Lung (tissue), 11 donors: ENCODE measurements at regions not wholly inside any gene's neighbourhood (a gene's known extent, or its start where the extent isn't known, plus 50 kb on each side); places are given as distances from the start of the nearest gene placed in this dataset.

Source experiments
- ATAC-seq: fragments of 200-7000 bp; cut with Tn5 transposase; one replicate; pipeline ENCODE4 v1.9.1; 2020; ENCODE audit warnings: moderate number of reproducible peaks; ENCODE audit not compliant: insufficient read depth, low FRiP score
- DNase-seq, 3 donors: peaks; one replicate each; pipeline ENCODE4 v3.0.0-alpha.2; 2013 to 2017
- H3K27ac ChIP-seq, 2 donors: one replicate each; pipeline ENCODE4 v1.5.1; 2013; ENCODE audit warnings: mild to moderate bottlenecking in 2 of 2, moderate library complexity in 2 of 2, control low read depth in 1 of 2, inconsistent platforms in 1 of 2, low read depth in 1 of 2, low read length in 1 of 2
- H3K27me3 ChIP-seq, 3 donors: one replicate each; pipeline ENCODE4 v1.5.1; 2013; ENCODE audit warnings: low read length in 2 of 3; ENCODE audit not compliant: control insufficient read depth in 3 of 3, insufficient read depth in 3 of 3
- H3K36me3 ChIP-seq, 4 donors: one replicate each; pipeline ENCODE4 v1.5.1; 2013; ENCODE audit warnings: low read length in 4 of 4, mild to moderate bottlenecking in 1 of 4, moderate library complexity in 1 of 4; ENCODE audit not compliant: control insufficient read depth in 4 of 4, insufficient read depth in 4 of 4
- H3K4me1 ChIP-seq, 5 donors: one replicate each; pipeline ENCODE4 v1.5.1; 2013; ENCODE audit warnings: low read length in 5 of 5, mild to moderate bottlenecking in 2 of 5, moderate library complexity in 1 of 5; ENCODE audit not compliant: control insufficient read depth in 5 of 5, insufficient read depth in 5 of 5
- H3K4me3 ChIP-seq: one replicate; pipeline ENCODE4 v1.5.1; 2013; ENCODE audit warnings: mild to moderate bottlenecking, control low read depth, moderate library complexity
- H3K9ac ChIP-seq, 2 donors: one replicate each; pipeline ENCODE4 v1.5.1; 2013; ENCODE audit warnings: low read length in 2 of 2, control low read depth in 1 of 2; ENCODE audit not compliant: insufficient read depth in 1 of 2
- H3K9me3 ChIP-seq, 4 donors: one replicate each; pipeline ENCODE4 v1.5.1; 2013; ENCODE audit warnings: low read length in 3 of 4, mild to moderate bottlenecking in 1 of 4, moderate library complexity in 1 of 4; ENCODE audit not compliant: control insufficient read depth in 4 of 4, insufficient read depth in 3 of 4
- whole genome bisulfite sequencing, 2 donors: extraction: QIAGEN DNeasy Blood & Tissue Kit; methylation state at CpG; one replicate each; pipeline ENCODE4 v1.1.7; 2013; 5-methylcytosine and 5-hydroxymethylcytosine counted together
- TF ChIP-seq, protein P1 (sequence below): IDR thresholded peaks from 2 replicates; pipeline ENCODE4 v1.5.1; 2012; ENCODE audit warnings: mild to moderate bottlenecking; ENCODE audit errors: control extremely low read depth, extremely low read depth
- donor health status: control.
- donor health status: control.
- donor health status: Bipolar disorder and iron deficiency.
- donor health status: healthy.
- donor health status: DM: yes; HTN: yes; CAD: no.

DNA sequence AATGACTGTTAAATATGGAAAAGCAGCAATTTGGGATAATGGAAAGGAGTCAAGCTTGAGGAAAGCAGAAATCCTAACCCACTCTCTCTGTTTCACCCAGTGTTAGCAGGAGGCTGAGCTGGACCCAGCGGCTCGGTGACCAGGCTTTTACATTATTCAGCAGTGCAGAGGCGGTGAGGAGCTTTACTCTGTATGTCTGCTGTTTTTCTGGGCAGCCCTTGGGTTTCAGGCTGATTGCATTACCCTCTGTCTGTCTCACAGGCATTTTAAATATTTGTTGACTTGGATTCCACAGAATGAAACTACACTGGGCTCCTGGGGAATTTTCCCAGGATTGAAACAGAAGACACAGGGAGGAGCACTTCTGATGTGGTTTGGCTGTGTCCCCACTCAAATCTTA, 368.0 kb downstream of the GALR1 start:
- Histone ChIP-seq H3K4me1 (no peaks in the 10 kb centered on the region), H3K36me3 (no peaks in the 10 kb centered on the region), H3K27ac (no peak overlapping the region), H3K9ac (no peak overlapping the region), H3K27me3 (no peaks in the 10 kb centered on the region), H3K4me3 (no peak overlapping the region), H3K9me3 (peaks cover 0 to 2% (median 0%) of the 10 kb centered on the region in 4 donors)
- DNase-seq (no peak), ATAC-seq (no peak)
- TF ChIP-seq, protein P1, sequence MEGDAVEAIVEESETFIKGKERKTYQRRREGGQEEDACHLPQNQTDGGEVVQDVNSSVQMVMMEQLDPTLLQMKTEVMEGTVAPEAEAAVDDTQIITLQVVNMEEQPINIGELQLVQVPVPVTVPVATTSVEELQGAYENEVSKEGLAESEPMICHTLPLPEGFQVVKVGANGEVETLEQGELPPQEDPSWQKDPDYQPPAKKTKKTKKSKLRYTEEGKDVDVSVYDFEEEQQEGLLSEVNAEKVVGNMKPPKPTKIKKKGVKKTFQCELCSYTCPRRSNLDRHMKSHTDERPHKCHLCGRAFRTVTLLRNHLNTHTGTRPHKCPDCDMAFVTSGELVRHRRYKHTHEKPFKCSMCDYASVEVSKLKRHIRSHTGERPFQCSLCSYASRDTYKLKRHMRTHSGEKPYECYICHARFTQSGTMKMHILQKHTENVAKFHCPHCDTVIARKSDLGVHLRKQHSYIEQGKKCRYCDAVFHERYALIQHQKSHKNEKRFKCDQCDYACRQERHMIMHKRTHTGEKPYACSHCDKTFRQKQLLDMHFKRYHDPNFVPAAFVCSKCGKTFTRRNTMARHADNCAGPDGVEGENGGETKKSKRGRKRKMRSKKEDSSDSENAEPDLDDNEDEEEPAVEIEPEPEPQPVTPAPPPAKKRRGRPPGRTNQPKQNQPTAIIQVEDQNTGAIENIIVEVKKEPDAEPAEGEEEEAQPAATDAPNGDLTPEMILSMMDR = no peak
- 92 to 94% methylated on average over 3 of the region's 3 CpGs for WGBS, 2 donors

- Histone ChIP-seq H3K36me3 (no peaks in the 10 kb centered on the region), H3K27me3 (no peaks in the 10 kb centered on the region), H3K9ac (no peak overlapping the region), H3K4me3 (no peak overlapping the region), H3K4me1 (no peaks in the 10 kb centered on the region), H3K27ac (no peak overlapping the region), H3K9me3 (peaks cover 0 to 2% (median 0%) of the 10 kb centered on the region in 4 donors)
- TF ChIP-seq, protein P1 = no peak
- no peak for DNase-seq
- no peak for ATAC-seq
Observed at GRCh38 chr18:77619525-77619924, 369.9 kb downstream of the GALR1 start.

DNA sequence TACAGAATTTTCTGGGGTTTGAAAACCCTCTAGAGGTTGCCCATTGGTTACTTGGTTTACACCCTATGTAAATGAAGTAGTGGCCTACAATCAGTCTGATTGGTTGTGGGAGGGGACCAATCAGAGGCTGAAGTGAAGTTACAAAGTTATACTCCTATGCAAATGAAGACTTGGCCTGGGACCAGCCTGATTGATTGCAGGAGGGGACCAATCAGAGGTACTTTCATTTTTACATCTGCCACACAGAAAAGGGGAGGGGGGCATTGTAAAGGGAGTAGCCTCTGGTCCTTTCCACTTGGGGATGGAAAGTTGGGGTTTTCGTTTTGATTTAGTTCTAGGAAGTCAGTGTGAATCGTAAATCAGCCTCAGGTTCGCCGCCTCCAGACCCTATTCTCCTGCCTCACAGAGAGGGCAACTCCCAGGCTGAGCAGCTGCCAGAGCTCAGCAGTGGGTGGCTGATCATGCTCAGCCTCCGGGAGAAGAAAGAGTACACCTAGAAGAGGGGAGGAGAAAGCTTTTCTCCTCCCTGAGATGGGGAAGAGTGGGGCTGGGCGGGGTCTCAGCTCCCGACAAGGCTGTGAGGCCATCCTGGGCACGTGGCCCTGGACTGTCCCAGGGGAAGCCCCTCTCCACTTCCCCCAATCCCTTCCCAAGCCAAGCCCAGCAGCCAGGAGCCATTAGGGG, 372.5 kb downstream of the GALR1 start:
- Histone ChIP-seq H3K9ac (no peak overlapping the region), H3K4me1 (no peaks in the 10 kb centered on the region), H3K27ac (no peak overlapping the region), H3K9me3 (peaks cover 0 to 2% (median 0%) of the 10 kb centered on the region in 4 donors), H3K4me3 (no peak overlapping the region), H3K27me3 (no peaks in the 10 kb centered on the region), H3K36me3 (no peaks in the 10 kb centered on the region)
- 71 to 72% methylated on average over 8 of the region's 8 CpGs for WGBS, 2 donors
- ATAC-seq (no peak), DNase-seq (peak in 1 of 3 donors; percentile 0)
- TF ChIP-seq, protein P1 = no peak

- TF ChIP-seq, protein P1 = no peak
- H3K9ac ChIP-seq = no peak overlapping the region
- DNase-seq (no peak), ATAC-seq (no peak)
- H3K36me3 ChIP-seq = no peaks in the 10 kb centered on the region
- peaks cover 0 to 14% (median 0%) of the 10 kb centered on the region in 4 donors for H3K9me3 ChIP-seq
- H3K4me1 ChIP-seq = no peaks in the 10 kb centered on the region
- WGBS, 2 donors = 72 to 78% methylated on average over 8 of the region's 8 CpGs
- H3K27ac ChIP-seq = no peak overlapping the region
- H3K27me3 ChIP-seq = no peaks in the 10 kb centered on the region
- H3K4me3 ChIP-seq = no peak overlapping the region
Observed at GRCh38 chr18:77632758-77633157, 383.1 kb downstream of the GALR1 start.
